Panc1 (cell line): ENCODE measurements at regions not wholly inside any gene's neighbourhood (a gene's known extent, or its start where the extent isn't known, plus 50 kb on each side); places are given as distances from the start of the nearest gene placed in this dataset.

Experiments used
- ATAC-seq: fragments of 200-7000 bp; cut with Tn5 transposase; 2 replicates; pipeline ENCODE4 v1.9.1; 2020; ENCODE audit warnings: mild to moderate bottlenecking, moderate library complexity
- BruUV-seq: library from RNA; stranded (reverse); fragments of 400-500 nt; replicated peaks from 2 replicates; lab custom pipeline; 2021; lab: Mats Ljungman, UMichigan
- CTCF ChIA-PET: fragments of 300-600 bp; sonication (Branson Sonifier 250); formaldehyde crosslinking; loops from one replicate; lab custom pipeline; 2022; ENCODE audit warnings: antibody characterized with exemption; lab: Charles Lee
- POLR2A ChIA-PET: fragments of 300-600 bp; sonication (Branson Sonifier 250); formaldehyde crosslinking; loops from one replicate; lab custom pipeline; 2022; ENCODE audit warnings: antibody characterized with exemption; lab: Charles Lee
- DNase-seq: peaks from one replicate; pipeline ENCODE4 v3.0.0-alpha.2; 2010; ENCODE audit warnings: low read depth, low spot score
- H3K27ac ChIP-seq: 2 replicates; pipeline ENCODE4 v1.5.1; 2011; ENCODE audit warnings: mild to moderate bottlenecking, low read length, inconsistent platforms
- H3K27me3 ChIP-seq: fragments of 200-500 bp; sonication (Bioruptor generic); 2 replicates; pipeline ENCODE4 v1.6.0; 2014; ENCODE audit warnings: low read length, inconsistent platforms; ENCODE audit not compliant: control insufficient read depth, insufficient read depth
- H3K36me3 ChIP-seq: fragments of 200-500 bp; sonication (Bioruptor generic); 2 replicates; pipeline ENCODE4 v1.5.1; 2014; ENCODE audit warnings: inconsistent platforms, mild to moderate bottlenecking, low read length, moderate library complexity; ENCODE audit not compliant: control insufficient read depth, insufficient read depth
- H3K4me1 ChIP-seq: 2 replicates; pipeline ENCODE4 v1.5.1; 2011; ENCODE audit warnings: inconsistent platforms, mild to moderate bottlenecking, low read length, moderate library complexity; ENCODE audit not compliant: control insufficient read depth, insufficient read depth
- H3K4me3 ChIP-seq, 2 experiments: 2 replicates each; pipeline ENCODE4 v1.5.1; 2011 to 2012; ENCODE audit warnings: low read depth in 2 of 2, low read length in 2 of 2, mild to moderate bottlenecking in 2 of 2, inconsistent platforms in 1 of 2, moderate library complexity in 1 of 2
- H3K9me3 ChIP-seq: fragments of 200-500 bp; sonication (Bioruptor generic); 2 replicates; pipeline ENCODE4 v1.5.1; 2014; ENCODE audit warnings: low read depth, mild to moderate bottlenecking, inconsistent platforms, low read length, moderate library complexity; ENCODE audit not compliant: control insufficient read depth, insufficient read depth
- POLR2AphosphoS5 ChIP-seq: IDR thresholded peaks from 2 replicates; pipeline ENCODE4 v1.6.1; 2012; ENCODE audit warnings: mild to moderate bottlenecking, low read depth, low read length, moderate library complexity
- SIN3A ChIP-seq: IDR thresholded peaks from 2 replicates; pipeline ENCODE4 v1.6.1; 2012; ENCODE audit warnings: low read depth, mild to moderate bottlenecking, low read length, moderate library complexity, borderline replicate concordance; ENCODE audit not compliant: insufficient read depth
- TCF7L2 ChIP-seq: IDR thresholded peaks from 2 replicates; pipeline ENCODE4 v1.6.1; 2011; ENCODE audit warnings: mild to moderate bottlenecking, low read depth, low read length, inconsistent platforms
- in situ Hi-C: cut with HindIII; loops from 2 replicates; pipeline ENCODE4 v1.10.0; 2016; ENCODE audit warnings: low sequenced_read_pairs, low pct_unique_long_range_greater_than_20kb
- intact Hi-C: fragments of 100-400 bp; cut with micrococcal nuclease; formaldehyde crosslinking; loops from one replicate; pipeline ENCODE4 v1.10.0; 2022; ENCODE audit not compliant: unreplicated experiment
- TF ChIP-seq, protein P1 (sequence below), 2 experiments: IDR thresholded peaks; 2 replicates each; pipeline ENCODE4 v1.6.1; 2011 to 2012; ENCODE audit warnings: low read depth in 2 of 2, control low read depth in 1 of 2, low read length in 1 of 2, mild to moderate bottlenecking in 1 of 2, moderate library complexity in 1 of 2; ENCODE audit not compliant: insufficient read depth in 1 of 2
- TF ChIP-seq, protein P2 (sequence below): fragments of 450-650 bp; IDR thresholded peaks from 2 replicates; pipeline ENCODE4 v1.5.1; 2017; ENCODE audit warnings: mild to moderate bottlenecking

DNA sequence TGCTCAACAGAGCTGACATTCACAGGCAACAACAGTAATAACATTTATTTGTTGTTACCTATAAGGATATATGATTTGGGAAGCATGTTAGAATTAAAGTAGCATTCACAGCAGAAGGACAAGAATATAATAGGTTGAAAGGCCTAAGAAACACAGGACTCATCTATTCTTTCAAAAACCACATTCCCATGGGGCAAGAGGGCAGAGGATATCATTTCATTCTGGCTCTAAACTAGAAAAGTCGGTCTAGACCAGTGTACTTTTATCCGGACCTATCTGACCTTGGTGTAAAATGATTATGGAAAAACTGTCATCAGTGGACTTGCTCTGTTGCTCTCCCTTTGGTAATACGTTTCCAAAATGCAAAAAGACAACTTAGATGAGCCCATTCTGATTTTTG, 914.7 kb upstream of the CITED2 start:
- no peaks in the 10 kb centered on the region for H3K4me1 ChIP-seq
- DNase-seq (no peak), ATAC-seq (no peak)
- intact Hi-C loops (no loop called here), in situ Hi-C loops (no loop called here)
- TF ChIP-seq, protein P1, sequence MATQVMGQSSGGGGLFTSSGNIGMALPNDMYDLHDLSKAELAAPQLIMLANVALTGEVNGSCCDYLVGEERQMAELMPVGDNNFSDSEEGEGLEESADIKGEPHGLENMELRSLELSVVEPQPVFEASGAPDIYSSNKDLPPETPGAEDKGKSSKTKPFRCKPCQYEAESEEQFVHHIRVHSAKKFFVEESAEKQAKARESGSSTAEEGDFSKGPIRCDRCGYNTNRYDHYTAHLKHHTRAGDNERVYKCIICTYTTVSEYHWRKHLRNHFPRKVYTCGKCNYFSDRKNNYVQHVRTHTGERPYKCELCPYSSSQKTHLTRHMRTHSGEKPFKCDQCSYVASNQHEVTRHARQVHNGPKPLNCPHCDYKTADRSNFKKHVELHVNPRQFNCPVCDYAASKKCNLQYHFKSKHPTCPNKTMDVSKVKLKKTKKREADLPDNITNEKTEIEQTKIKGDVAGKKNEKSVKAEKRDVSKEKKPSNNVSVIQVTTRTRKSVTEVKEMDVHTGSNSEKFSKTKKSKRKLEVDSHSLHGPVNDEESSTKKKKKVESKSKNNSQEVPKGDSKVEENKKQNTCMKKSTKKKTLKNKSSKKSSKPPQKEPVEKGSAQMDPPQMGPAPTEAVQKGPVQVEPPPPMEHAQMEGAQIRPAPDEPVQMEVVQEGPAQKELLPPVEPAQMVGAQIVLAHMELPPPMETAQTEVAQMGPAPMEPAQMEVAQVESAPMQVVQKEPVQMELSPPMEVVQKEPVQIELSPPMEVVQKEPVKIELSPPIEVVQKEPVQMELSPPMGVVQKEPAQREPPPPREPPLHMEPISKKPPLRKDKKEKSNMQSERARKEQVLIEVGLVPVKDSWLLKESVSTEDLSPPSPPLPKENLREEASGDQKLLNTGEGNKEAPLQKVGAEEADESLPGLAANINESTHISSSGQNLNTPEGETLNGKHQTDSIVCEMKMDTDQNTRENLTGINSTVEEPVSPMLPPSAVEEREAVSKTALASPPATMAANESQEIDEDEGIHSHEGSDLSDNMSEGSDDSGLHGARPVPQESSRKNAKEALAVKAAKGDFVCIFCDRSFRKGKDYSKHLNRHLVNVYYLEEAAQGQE (IDR thresholded peaks at IDR 0.05; ENCODE audit: insufficient read depth in 1 of 2, low read depth in 2 of 2, low read length in 1 of 2), result no peak
- TF ChIP-seq, protein P2, sequence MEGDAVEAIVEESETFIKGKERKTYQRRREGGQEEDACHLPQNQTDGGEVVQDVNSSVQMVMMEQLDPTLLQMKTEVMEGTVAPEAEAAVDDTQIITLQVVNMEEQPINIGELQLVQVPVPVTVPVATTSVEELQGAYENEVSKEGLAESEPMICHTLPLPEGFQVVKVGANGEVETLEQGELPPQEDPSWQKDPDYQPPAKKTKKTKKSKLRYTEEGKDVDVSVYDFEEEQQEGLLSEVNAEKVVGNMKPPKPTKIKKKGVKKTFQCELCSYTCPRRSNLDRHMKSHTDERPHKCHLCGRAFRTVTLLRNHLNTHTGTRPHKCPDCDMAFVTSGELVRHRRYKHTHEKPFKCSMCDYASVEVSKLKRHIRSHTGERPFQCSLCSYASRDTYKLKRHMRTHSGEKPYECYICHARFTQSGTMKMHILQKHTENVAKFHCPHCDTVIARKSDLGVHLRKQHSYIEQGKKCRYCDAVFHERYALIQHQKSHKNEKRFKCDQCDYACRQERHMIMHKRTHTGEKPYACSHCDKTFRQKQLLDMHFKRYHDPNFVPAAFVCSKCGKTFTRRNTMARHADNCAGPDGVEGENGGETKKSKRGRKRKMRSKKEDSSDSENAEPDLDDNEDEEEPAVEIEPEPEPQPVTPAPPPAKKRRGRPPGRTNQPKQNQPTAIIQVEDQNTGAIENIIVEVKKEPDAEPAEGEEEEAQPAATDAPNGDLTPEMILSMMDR, result no peak
- TF ChIP-seq POLR2AphosphoS5 (no peak), TCF7L2 (no peak), SIN3A (no peak)
- H3K4me3 ChIP-seq, result no peak overlapping the region
- CTCF ChIA-PET, result no interaction called here
- POLR2A ChIA-PET, result no interaction called here
- H3K27me3 ChIP-seq, result no peaks in the 10 kb centered on the region
- H3K27ac ChIP-seq, result no peak overlapping the region
- no peaks in the 10 kb centered on the region for H3K9me3 ChIP-seq
- H3K36me3 ChIP-seq, result no peaks in the 10 kb centered on the region
- no TSS peak for BruUV-seq

DNA sequence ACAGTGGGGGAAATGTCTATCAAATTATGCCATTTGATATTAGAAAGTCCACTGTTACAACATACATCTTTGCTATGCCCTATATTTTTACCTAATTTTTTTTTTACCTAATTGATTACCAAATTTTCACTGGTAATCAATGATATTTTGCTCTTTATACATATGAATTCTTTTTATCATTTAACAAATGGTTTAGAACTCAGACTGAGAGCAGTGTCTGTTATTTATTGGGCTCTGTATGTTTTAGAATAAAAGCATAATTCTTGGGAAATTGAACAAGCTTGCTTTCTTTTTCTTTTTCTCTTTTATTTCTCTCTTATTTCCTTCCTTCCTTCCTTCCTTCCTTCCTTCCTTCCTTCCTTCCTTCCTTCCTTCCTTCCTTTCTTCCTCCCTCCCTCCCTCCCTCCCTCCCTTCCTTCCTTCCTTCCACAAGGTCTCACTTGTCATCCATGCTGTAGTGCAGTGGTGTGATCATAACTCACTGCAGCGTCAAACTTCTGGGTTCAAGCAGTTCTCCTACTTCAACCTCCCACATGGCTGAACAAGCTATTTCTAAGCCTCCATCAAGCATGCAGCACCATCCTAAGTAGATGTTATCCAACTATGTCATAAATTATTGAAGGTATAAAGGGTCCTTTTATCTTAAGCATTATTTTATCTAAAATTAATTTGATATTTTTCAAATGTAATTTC, 911.7 kb upstream of the CITED2 start:
- in situ Hi-C loops, result no loop called here

More for the DNA sequence above, 911.7 kb upstream of the CITED2 start:
- Histone ChIP-seq H3K9me3 (no peaks in the 10 kb centered on the region), H3K27ac (no peak overlapping the region; the same call in 1 of the 2 replicates), H3K4me3 (no peak overlapping the region), H3K27me3 (no peaks in the 10 kb centered on the region), H3K4me1 (no peaks in the 10 kb centered on the region), H3K36me3 (no peaks in the 10 kb centered on the region)
- CTCF ChIA-PET, result no interaction called here
- POLR2A ChIA-PET, result no interaction called here
- ATAC-seq (no peak), DNase-seq (no peak)
- intact Hi-C loops, result no loop called here
- BruUV-seq, result no TSS peak
- TF ChIP-seq, protein P1 (IDR thresholded peaks at IDR 0.05; ENCODE audit: insufficient read depth in 1 of 2, low read depth in 2 of 2, low read length in 1 of 2), result no peak
- TF ChIP-seq, protein P2, result no peak
- TF ChIP-seq SIN3A, result no peak
- TF ChIP-seq TCF7L2, result no peak
- no peak for TF ChIP-seq POLR2AphosphoS5
